GF-D8 (cell line): ENCODE measurements at regions not wholly inside any gene's neighbourhood (a gene's known extent, or its start where the extent isn't known, plus 50 kb on each side); places are given as distances from the start of the nearest gene placed in this dataset.

ENCODE experiments used
- DNase-seq: peaks from one replicate; lab custom pipeline; 2025; lab: John Stamatoyannopoulos, UW

DNA sequence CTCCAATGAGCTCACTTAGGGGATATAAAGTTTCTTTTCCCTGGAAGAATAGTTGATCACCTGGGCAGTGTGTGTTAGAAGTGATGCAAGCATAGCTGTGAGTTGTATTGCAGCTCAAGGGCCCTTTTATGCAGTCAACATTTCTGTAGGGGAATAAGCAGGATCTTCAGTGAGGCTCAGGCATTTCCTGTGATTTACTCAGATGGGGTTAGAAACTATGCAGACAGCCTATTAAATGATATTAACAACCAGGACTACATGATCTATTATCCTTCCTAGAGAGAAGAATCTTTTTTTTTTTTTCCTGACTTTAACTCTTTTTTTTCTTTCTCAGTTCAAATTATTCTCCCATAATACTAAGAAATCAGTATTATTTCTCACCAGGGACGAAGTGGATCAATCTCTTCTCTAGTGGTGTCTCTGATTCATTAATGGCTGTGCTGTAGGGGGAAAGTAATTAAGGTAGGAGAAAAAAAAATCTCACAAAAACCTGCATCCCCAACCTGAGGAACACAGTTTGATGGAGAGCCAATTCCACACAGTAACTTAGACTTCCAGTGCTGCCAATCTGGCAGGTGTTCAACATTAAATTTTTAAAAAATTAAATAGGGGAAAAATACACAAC is 126.4 kb upstream of the SLC10A2 start:
- no peak for DNase-seq

DNA sequence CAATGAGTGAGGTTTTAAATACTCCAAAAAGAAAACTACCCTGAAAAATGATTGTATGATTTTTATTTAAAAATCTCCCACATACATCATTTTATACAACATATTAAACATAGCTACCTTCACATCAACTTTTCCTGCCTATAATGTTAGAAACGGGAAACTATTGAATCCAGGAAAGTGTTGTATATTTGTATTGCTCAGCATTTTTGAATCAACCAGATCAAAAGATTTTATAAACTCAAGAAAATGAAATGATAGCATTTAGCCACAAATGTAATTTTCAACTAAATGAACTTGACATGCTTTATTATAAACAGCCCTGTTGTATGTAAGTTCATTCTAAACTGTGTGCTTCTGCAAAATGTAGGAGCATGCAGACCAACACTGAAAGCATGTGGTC is 124.6 kb upstream of the SLC10A2 start:
- DNase-seq: no peak

DNA sequence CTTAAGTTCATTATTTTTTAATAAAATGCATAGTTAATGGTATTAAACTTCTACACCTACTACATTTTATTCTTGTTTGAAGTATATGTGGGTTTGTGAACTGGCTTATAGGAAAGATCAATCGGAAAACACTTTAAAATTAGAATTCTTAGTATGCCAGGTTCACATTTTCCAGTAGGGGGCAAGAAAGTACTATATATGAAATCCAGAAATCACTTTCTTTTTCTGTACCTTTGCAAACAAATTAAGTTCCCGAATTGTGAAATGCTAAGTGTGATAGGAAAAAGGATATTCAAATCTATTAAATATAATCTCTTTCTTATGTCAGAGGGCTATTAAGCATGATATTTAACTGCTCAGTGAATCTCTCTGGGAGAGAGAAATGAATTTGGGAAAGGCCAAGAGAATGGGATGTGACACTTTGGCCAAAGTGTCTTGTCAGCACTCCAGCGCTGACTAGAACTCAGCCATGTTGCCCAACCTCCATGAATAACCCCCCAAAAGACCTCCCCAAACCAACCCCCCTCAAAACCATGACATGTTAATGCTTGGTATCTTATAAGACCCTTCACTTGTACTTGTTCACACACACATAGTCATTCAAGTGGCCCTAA is 122.6 kb upstream of the SLC10A2 start:
- DNase-seq: no peak

DNA sequence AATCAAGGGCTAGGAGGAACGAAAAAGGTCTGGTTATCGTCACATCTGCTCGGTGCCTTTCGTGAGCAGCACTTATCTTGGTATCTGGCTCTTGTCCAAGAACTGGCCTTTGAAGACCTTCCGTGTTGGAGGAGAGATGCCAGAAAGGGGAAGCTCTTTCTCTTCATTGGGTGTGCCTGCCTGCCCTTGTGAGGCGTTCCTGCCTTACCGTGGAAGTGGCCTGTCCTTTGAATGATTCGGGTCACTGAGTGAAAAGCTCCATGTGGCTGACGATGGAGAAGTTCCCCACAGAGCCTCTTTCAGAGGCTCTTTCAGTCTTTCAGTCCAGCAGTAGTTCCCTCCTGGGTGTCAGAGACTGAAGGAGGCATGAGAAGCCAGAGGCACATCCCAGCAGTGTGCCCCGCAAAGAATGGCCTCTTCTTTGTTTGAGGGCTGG is 121.5 kb upstream of the SLC10A2 start:
- DNase-seq: no peak

DNA sequence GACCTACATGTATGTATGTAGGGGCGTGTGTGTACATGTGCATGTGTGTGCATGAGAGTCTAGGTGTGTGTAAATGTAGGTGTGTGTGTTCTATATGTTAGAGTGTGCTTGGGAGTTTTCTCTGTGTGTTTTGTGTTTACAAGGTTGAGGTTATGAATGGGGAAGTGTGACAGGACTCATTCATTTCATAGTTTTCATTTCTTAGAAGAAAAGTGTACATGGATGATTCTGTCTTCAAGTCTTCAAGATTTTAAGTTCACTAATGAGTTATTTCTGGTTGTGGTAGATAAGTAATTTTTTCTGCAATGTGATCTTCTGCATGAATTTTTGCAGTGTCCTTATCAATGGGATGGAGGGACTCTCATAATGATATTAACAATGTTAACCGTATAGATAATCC is 118.2 kb upstream of the SLC10A2 start:
- DNase-seq: no peak

DNA sequence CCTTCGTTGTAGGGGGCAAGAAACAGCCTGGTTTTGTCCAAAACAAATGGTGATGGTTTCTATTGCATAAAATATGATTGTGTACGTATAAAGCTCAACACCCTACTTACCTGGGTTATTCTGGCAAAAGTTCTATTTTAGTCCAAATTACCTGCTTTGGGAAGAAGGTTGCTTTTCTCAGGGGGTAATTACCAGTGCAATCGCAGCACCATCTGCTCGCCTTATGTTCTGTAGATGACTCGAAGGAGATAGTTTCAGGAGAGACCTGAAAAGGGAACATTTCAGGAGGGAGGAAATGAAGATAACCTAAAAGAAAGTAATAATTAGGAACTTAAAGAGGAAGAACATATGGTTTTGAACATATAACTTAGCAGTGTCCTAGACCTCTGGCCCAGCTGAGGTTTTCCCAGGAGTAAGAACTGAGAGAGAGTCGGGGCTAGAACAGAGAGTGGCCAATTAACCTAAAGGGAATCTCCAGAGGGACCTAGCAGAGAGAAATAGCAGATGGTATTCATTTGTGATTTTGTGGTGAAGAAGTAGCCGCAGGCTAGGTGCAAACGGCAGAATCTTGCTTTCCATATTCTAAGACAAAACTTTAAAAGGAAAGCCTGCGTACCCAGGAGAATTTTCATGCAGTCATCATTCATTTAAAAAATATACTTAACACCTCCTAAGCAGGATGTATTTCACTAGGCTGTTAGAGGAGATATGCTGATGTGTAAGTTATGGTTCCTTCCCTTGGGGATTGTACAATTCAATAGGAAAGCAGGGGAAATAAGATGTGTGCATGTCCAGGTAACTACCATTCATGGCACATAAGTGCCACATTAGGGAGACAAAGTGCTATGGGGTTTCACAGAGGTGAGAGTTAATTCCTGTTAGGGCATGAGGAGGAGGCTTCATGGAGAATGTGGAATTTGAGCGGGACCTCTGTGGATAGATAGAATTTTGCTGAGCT is 113.0 kb upstream of the SLC10A2 start:
- no peak for DNase-seq

DNA sequence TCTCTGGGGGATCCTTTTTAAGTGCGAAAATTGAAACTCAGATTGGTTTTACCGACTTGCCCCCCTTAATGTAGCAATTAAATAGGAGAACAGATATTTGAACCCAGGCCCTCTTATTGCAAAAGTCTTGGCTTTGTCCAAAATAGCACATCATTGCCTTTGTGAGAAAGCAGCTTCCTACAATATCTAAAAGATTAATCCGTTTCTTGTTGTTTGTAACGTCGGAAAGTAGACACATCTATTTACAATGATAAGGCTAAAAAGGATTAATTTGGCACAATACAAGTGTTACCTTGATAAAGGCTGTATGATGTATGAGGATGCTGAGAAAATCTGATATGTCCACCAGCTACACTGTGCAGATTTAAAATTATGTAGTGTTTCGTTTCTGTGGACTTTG is 108.7 kb upstream of the SLC10A2 start:
- no peak for DNase-seq

DNA sequence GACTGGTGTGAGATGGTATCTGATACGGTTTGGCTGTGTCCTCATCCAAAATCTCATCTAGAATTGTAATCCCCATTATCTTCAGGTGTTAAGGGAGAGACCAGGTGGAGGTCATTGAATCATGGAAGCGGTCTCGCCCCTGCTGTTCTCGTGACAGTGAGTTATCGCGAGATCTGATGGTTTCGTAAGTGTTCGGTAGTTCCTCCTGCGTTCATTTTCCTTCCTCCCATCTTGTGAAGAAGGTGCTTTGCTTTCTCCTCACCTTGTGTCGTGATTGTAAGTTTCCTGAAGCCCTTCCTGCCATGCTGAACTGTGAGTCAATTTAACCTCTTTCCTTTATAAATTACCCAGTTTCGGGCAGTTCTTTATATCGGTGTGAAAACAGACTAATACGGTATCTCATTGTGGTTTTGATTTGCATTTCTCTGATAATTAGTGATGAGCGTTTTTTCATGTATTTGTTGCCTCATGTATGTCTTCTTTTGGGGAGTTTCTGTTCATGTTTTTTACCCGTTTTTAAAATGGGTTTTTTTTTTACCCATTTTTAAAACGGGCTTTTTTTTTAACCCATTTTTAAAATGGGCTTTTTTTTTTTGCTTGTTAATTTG is 102.8 kb upstream of the SLC10A2 start:
- DNase-seq: no peak

DNA sequence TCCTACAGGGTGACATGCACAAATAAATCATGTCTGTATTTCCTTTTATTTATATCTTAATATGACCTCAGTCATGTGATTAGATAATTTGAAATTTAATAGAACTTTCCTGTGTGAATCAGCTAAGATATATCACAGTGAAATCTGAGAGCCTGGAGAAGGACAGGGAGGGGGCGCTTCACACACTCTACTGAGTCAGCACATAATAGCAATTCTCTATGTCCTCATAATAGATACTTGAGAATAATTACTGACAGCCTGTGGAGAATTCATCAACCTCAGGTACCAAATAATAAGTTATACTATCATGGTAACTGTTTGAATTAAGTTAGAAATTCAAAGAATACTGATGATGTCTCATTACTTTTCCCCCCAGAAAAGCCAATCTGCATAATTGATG is 98.0 kb upstream of the SLC10A2 start:
- DNase-seq: no peak

DNA sequence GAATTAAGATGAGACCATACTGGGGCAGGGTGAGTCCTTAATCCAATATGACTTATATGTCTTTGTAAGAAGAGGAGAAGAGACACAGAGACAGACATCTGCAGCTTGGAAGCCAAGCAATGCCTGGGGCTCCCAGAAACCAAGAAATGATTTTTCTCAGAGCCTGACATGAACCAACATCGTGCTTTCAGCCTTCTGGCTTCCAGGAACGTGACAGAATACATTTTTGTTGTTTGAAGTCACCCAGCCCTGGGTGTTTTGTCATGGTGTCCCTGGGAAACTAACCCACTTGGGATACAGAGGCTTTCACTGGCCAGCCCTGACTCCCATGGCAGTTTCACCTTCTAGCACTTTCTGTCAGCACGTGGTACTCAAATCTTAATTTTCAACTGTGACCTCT is 95.3 kb upstream of the SLC10A2 start:
- DNase-seq: no peak

DNA sequence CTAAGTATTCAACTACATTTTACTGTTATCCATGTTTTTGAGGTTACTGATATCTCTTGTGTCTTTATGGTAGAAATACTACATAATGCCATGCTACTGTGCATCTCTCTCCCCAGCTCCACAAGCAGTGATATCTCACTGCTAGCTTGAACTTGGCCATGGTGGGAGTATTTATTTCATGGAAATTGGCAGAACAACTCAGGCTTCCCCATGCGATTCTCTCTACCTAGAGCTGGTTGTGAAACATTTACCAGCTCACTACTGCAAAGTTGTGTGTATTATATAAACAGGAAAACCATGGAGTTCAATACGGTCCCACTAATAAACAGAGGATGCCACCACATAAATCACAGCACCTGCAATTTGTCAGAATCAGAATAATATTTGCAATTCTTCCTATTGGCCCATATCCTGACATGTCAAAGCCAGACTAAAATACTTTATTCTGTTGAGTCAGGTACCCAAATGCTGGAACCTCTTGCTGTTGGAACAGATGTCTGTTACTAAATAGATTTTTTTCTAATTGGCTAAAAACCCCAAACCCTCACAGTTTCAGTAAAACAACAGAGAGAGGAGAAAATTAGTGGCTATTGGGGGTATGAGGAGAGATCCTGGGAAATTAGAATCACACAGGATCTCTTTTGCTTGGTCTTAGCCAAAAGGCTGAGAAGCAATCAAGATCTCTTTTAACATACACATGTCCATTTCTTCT is 91.4 kb upstream of the SLC10A2 start:
- no peak for DNase-seq

DNA sequence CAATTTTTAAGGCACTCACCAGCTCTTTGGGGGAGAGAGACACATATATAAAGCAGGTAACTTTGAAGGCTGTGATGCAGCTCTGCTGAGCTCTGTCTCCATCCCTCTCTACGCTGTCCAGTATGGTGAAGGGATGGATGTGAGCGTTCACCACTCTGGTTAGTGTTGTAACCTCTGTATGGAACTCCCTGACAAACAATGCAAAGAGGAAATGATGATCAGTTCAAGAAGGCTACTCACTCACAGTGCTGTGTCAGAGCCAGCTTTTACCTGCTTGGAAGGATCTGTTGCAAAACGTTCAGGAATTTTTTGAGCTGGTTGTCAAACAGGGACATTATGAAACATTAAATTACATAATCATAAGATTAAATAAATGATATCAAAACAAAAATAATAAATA is 90.8 kb upstream of the SLC10A2 start:
- no peak for DNase-seq

DNA sequence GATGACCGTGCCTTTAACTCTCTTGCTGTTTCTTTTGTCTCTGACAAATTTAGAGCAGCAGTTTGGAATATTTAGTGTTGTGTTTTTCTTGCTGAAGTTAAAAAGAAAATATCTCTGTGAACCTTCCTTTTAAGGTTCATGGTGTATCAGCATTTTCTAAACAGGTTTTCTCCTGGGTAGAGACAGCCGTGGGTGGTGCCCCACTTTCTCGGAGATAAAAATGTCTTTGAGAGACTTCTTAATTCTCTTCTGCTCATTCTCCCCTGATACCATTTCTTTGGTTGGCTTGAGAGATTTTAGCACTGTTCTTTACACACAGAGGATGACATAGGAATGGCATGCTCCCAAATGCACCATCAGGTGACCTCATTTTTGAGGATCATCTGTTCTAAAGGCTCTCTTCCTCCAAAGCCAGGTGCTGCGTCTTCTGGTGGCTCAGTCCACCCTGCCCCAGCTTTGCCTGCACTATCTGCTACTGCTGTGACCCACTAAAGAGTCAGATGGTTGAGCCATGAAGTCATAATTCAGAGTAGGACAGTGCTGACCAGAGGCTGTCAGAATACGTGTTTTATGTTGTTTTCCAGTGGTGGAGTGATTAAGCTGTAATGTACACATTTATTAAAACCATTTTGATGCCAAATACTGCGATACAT is 90.3 kb upstream of the SLC10A2 start:
- DNase-seq: no peak

DNA sequence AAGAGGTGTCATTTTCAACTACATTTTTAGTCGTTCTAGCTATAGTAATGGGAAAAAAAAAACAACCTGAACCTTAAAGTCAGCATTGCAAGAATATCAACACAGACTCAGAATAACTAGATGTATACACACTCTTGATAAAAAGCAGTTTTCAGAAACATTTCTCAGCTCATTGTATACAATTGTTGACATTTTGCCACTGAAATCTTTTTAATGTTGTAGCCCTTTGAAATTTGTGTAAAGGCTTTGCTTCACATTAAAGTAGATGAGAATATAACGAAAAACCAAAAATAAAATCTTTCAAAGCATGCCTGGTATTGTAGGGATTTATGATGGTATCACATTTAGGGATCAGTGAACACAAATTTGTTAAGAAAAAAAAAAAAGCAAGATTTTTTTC is 87.2 kb upstream of the SLC10A2 start:
- DNase-seq: no peak

DNA sequence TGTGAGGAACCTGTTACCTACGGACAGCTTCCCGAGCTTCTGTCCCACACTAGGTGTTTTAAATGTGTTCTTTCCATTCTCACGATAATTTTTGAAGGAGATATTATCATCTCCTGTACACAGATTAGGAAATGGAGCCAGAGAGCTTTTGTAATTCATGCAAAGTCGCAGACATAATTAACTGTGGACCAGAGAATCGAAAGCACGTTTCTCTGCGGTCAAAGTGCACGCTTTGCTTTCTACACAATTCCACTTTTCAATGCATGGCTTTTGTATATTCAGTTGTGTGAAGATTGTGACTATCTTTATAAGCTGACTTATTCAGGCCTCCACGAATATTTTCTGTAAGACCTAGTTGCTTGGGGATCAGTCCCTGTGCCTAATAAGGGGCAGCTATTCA is 81.7 kb upstream of the SLC10A2 start:
- no peak for DNase-seq

DNA sequence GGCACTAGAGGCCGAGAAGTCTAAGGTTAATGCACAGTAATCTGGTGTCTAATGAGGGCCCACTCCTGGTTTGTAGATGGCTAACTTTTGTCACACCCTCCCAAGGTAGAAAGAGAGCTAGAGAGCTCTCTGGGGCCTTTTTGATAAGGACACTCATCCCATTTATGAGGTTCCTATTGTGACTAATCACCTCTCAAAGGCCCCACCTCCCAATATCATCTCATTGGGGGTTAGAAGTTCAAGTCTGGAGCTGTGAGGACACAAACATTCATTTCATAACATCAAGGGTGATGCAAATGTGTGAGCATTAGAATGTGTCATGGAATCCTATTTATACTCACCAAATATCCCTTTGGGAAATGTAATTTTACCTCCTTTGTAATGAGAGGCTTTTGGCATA is 79.2 kb upstream of the SLC10A2 start:
- DNase-seq: no peak

DNA sequence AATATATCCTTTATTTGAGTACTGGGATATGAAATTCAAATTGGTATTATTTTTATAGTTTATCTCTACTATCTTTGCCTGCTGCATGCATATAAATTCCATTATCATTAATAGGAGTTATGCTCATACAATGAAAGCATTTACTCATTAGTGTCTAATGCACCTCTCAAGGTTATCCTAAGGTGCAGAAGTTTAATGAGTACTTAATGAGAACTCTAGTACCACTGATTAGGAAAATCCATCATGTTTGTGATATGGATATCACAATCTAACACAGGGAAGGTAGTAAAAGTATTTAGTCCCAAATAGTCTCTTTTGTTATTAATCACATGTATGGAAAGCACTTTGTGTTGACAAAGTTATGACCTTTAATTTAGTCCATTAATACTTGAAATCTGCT is 77.2 kb upstream of the SLC10A2 start:
- no peak for DNase-seq

DNA sequence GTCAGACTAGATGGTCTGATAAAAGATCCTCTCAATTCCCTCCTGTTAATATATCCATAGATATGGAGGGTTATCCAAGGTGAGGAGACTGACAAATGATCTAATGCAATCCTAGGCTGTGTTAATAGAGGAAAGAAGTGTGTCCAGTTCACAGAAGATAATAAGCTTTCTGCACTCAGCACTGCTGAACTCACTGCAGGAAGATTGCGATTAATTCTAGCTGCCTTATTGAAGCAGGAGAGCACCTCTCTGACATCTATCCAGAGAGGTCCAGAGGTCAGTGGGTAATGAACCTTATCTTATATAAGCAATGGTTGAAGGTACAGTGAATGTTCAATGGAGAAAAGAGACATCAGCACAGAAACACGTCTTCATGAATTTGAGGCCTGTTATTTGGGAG is 75.9 kb upstream of the SLC10A2 start:
- DNase-seq: no peak

DNA sequence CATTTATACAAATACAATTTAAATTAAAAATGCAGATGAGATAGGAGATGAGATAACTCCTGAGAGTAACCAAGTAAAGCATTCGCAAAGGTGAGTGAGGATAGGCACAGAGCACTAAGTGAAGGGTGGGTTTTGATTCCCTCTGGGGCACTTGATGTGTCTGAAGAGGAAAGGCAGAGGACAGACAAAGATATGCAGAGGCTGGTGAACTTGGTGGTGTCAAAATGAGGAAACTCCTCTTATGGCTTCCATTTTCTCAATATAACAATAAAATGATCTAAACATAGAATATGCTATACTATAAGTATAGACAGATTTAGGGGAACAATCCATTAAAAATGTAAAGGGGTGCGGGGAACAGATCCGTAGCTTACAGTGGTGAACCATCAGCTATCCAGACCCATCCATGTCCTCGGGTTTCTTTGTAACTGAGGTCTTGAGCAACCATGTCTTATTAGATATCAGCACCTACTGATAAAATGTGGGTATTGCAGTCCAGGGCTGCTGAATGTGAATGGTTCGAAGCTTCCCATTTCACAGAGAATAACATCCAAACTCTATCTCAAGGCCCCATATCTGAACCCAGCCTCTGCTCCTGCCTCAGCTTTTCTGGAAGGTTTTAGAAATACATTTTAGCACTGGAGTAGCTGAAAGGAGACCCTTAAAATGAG is 73.9 kb upstream of the SLC10A2 start:
- DNase-seq: no peak

DNA sequence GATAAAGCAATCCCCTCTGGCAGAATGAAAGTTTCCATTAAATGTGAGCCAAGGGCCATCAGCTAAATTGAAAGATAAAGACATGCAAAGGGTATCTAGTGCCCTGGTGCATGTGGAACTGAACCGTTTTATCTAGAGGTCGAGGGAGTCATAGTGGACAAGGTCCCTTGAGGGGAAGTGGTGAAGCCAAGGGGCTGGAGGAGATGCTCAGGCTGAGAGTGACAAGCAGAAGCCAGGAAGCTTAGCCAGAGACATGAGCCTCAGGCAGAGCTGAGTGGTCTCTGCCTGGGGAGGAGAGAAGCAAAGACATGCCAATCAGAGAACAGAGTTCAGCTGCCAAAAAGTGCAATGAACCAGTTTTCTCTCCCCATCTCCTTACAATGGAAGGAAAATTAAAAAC is 68.1 kb upstream of the SLC10A2 start:
- no peak for DNase-seq

DNA sequence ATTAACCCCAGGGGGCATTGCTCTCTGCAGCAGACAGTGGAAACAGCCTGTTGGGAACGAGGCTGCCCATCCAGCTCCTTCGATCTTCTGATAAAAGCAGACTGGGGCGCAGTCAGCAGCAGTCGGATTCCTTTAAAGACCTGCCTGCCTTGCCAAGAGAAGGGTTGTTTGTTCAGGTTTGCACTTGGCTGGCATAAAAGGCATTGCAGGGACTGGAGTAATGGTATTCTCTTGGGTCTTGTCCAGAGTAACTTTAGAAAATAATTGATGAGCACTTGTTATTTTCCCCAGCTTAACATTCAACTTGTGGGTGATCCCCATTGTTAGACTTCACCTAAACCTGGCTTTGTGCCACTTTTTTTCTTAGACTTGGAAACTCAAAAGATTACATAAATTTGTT is 67.3 kb upstream of the SLC10A2 start:
- no peak for DNase-seq
